MM.1S (cell line): ENCODE measurements at regions not wholly inside any gene's neighbourhood (a gene's known extent, or its start where the extent isn't known, plus 50 kb on each side); places are given as distances from the start of the nearest gene placed in this dataset.

Experiments used
- DNase-seq: peaks from one replicate; pipeline ENCODE4 v3.0.0-alpha.2; 2015
- H2AFZ ChIP-seq: fragments of 300-600 bp; sonication (generic); 2 replicates; pipeline ENCODE4 v1.6.0; 2016; ENCODE audit warnings: antibody characterized with exemption, low read length
- H3F3A ChIP-seq: fragments of 300-600 bp; sonication (generic); 2 replicates; pipeline ENCODE4 v1.6.1; 2016; ENCODE audit warnings: mild to moderate bottlenecking, antibody characterized with exemption, low read length, moderate library complexity, mixed read lengths; ENCODE audit not compliant: insufficient read depth
- H3K27ac ChIP-seq: fragments of 300-600 bp; sonication (generic); 2 replicates; pipeline ENCODE4 v1.5.1; 2016; ENCODE audit warnings: mild to moderate bottlenecking, low read length
- H3K27me3 ChIP-seq: fragments of 300-600 bp; sonication (generic); replicated peaks from 2 replicates; pipeline ENCODE4 v1.6.0; 2016; ENCODE audit warnings: low read length; ENCODE audit not compliant: insufficient read depth
- H3K36me3 ChIP-seq: fragments of 300-600 bp; sonication (generic); replicated peaks from 2 replicates; pipeline ENCODE4 v1.6.1; 2016; ENCODE audit warnings: mild to moderate bottlenecking, low read length, mixed read lengths; ENCODE audit not compliant: insufficient read depth
- H3K4me1 ChIP-seq: fragments of 300-600 bp; sonication (generic); 2 replicates; pipeline ENCODE4 v1.6.1; 2016; ENCODE audit warnings: low read length, mixed read lengths
- H3K4me2 ChIP-seq: fragments of 300-600 bp; sonication (generic); 2 replicates; pipeline ENCODE4 v1.6.0; 2016; ENCODE audit warnings: low read depth, low read length
- H3K4me3 ChIP-seq: fragments of 300-600 bp; sonication (generic); 2 replicates; pipeline ENCODE4 v1.5.1; 2016; ENCODE audit warnings: low read length, mixed read lengths
- H3K79me2 ChIP-seq: fragments of 300-600 bp; sonication (generic); 2 replicates; pipeline ENCODE4 v1.6.1; 2016; ENCODE audit warnings: mixed run types, low read length, mixed read lengths
- H3K9ac ChIP-seq: fragments of 300-600 bp; sonication (generic); 2 replicates; pipeline ENCODE4 v1.6.1; 2016; ENCODE audit warnings: low read length, mixed read lengths
- H3K9me2 ChIP-seq: fragments of 300-600 bp; sonication (generic); replicated peaks from 2 replicates; pipeline ENCODE4 v1.6.1; 2016; ENCODE audit warnings: mild to moderate bottlenecking, low read length, mixed read lengths; ENCODE audit not compliant: insufficient read depth
- H3K9me3 ChIP-seq: fragments of 300-600 bp; sonication (generic); replicated peaks from 2 replicates; pipeline ENCODE4 v1.6.1; 2016; ENCODE audit warnings: mild to moderate bottlenecking, low read length, mixed read lengths; ENCODE audit not compliant: insufficient read depth
- H4K20me1 ChIP-seq: fragments of 300-600 bp; sonication (generic); 2 replicates; pipeline ENCODE4 v1.6.1; 2016; ENCODE audit warnings: mild to moderate bottlenecking, low read length, moderate library complexity, mixed read lengths; ENCODE audit not compliant: insufficient read depth
- CTCF ChIP-seq: fragments of 300-600 bp; sonication (generic); IDR thresholded peaks from 2 replicates; pipeline ENCODE4 v1.5.1; 2016; ENCODE audit warnings: antibody characterized with exemption, low read length, mixed read lengths
- EZH2 ChIP-seq: fragments of 300-600 bp; sonication (generic); optimal IDR thresholded peaks from 2 replicates; pipeline ENCODE3; 2017; ENCODE audit warnings: low read depth, mild to moderate bottlenecking, antibody characterized with exemption, low read length, mixed read lengths
- EZH2phosphoT487 ChIP-seq: fragments of 300-600 bp; sonication (generic); IDR thresholded peaks from 2 replicates; pipeline ENCODE4 v1.6.1; 2018; ENCODE audit warnings: antibody characterized with exemption, low read length

DNA sequence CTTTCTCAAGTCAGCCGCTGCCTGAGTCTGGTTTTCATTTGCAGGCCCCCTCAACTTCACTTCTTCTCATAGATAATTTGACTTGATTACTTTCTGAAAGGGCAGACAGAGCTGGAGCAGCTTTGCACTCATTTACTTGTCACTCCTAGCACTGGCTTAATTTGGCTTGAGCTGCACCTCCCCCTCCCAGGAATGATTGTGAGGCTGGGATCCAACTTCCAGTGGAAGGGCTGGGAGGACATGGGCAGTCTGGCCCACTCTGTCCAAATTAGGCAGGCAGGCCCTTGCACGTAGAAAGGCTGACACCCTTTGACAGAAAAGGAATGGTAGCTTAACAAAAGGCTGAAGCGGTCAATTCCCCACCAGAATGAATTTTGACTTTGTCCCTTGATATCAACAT, 453.9 kb downstream of the ETS1 start:
- Histone ChIP-seq H3K27ac (no peak overlapping the region), H3K4me2 (no peak overlapping the region), H3K27me3 (no peaks in the 10 kb centered on the region), H3K79me2 (no peaks in the 10 kb centered on the region), H3K9me3 (no peaks in the 10 kb centered on the region), H4K20me1 (no peaks in the 10 kb centered on the region), H3K9ac (no peak overlapping the region), H3K4me3 (no peak overlapping the region), H3K9me2 (no peaks in the 10 kb centered on the region), H3K36me3 (no peaks in the 10 kb centered on the region), H3F3A (no peaks in the 10 kb centered on the region), H2AFZ (no peak overlapping the region), H3K4me1 (no peaks in the 10 kb centered on the region)
- no peak for DNase-seq
- no peak for TF ChIP-seq EZH2phosphoT487
- TF ChIP-seq EZH2: no peak
- no peak for TF ChIP-seq CTCF

GRCh38 chr11:128130052-128130451, 457.3 kb downstream of the ETS1 start:
- H4K20me1 ChIP-seq: no peaks in the 10 kb centered on the region
- no peak for TF ChIP-seq EZH2
- TF ChIP-seq EZH2phosphoT487: no peak
- no peak for TF ChIP-seq CTCF

DNA sequence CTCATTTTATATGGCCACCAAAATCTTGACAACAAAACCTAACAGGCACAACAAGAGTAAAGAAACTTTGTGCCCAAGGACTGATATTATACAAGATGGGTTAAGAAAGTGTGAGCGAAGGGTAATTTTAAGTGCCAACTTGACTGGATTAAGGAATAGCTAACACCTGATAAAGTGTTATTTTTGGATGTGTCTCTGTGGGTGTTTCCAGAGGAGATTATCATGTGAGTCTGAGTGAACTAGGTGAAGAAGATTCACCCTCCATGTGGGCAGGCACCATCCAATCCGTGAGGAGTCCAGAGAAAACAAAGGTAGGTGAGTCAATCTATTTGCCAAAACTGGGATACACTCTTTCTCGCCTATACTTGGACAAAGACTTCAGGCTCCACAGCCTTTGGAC, 461.6 kb downstream of the ETS1 start:
- H3K4me1 ChIP-seq: no peaks in the 10 kb centered on the region
- no peaks in the 10 kb centered on the region for H3K79me2 ChIP-seq
- H3K27me3 ChIP-seq: no peaks in the 10 kb centered on the region
- H4K20me1 ChIP-seq: no peaks in the 10 kb centered on the region
- no peak overlapping the region for H3K27ac ChIP-seq
- TF ChIP-seq CTCF: no peak
- TF ChIP-seq EZH2: no peak
- TF ChIP-seq EZH2phosphoT487: no peak
- no peaks in the 10 kb centered on the region for H3F3A ChIP-seq
- no peaks in the 10 kb centered on the region for H3K9me3 ChIP-seq
- H3K4me2 ChIP-seq: no peak overlapping the region
- no peaks in the 10 kb centered on the region for H3K9me2 ChIP-seq
- no peak overlapping the region for H2AFZ ChIP-seq
- no peak for DNase-seq
- no peak overlapping the region for H3K9ac ChIP-seq
- no peak overlapping the region for H3K4me3 ChIP-seq
- H3K36me3 ChIP-seq: no peaks in the 10 kb centered on the region

More at GRCh38 chr11:128130052-128130451, 457.3 kb downstream of the ETS1 start:
- H3K9ac ChIP-seq: no peak overlapping the region
- H2AFZ ChIP-seq: no peak overlapping the region
- H3K4me1 ChIP-seq: no peaks in the 10 kb centered on the region
- H3K4me3 ChIP-seq: no peak overlapping the region
- H3K4me2 ChIP-seq: no peak overlapping the region
- DNase-seq: no peak
- H3F3A ChIP-seq: no peaks in the 10 kb centered on the region
- H3K9me2 ChIP-seq: no peaks in the 10 kb centered on the region
- H3K27me3 ChIP-seq: no peaks in the 10 kb centered on the region
- H3K9me3 ChIP-seq: no peaks in the 10 kb centered on the region
- H3K27ac ChIP-seq: no peak overlapping the region
- no peaks in the 10 kb centered on the region for H3K36me3 ChIP-seq
- H3K79me2 ChIP-seq: no peaks in the 10 kb centered on the region
